GM23248 (cell line): ENCODE measurements at regions not wholly inside any gene's neighbourhood (a gene's known extent, or its start where the extent isn't known, plus 50 kb on each side); places are given as distances from the start of the nearest gene placed in this dataset.

Experiments used
- EZH2 ChIP-seq: fragments of 200-600 bp; sonication (generic); IDR thresholded peaks from 2 replicates; pipeline ENCODE4 v1.6.1; 2018; ENCODE audit warnings: antibody characterized with exemption, mild to moderate bottlenecking; ENCODE audit not compliant: insufficient read depth, poor library complexity, severe bottlenecking
- EZH2phosphoT487 ChIP-seq: fragments of 200-600 bp; sonication (generic); IDR thresholded peaks from 2 replicates; pipeline ENCODE4 v1.6.1; 2018; ENCODE audit warnings: antibody characterized with exemption, moderate library complexity, mild to moderate bottlenecking, low read depth; ENCODE audit not compliant: insufficient read depth

DNA sequence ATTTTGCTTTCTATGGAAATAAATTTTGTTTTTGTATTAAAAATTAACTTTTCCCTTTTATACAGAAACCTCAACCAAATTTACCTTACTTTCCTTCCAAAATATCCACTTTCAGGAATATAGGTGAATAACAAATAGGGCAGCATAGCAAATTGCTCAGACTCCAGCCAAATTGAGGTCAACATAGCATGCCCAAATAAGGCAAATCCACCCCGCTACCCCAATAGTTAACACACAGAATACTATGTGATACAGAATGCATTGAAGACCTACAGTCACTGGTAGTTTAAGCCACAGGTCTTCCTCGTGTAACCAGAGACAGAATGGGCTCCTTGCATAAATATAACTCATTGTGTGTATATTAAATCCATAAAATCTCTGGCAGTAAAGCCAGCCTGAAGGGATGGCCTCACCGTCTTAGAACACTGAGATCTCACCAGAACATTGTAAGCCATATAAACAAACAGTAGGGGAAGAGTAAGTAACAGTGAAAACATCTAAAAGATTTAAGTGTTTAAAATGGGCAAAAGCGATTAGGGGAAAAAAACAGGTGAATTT lies 72.2 kb downstream of the PMAIP1 start:
- TF ChIP-seq EZH2 (no peak), EZH2phosphoT487 (no peak)
